ENCODE measurements at regions not wholly inside any gene's neighbourhood (a gene's known extent, or its start where the extent isn't known, plus 50 kb on each side); places are given as distances from the start of the nearest gene placed in this dataset.

GRCh38 chr1:195236991-195237889 is 1371.0 kb downstream of the KCNT2 start:
- no peaks in the 10 kb centered on the region for H3K27me3 ChIP-seq (ENCODE audit: control insufficient read depth, insufficient read depth, low read length)
- H3K4me1 ChIP-seq (ENCODE audit: control insufficient read depth, insufficient read depth, low read length): no peaks in the 10 kb centered on the region
- no peaks in the 10 kb centered on the region for H3K36me3 ChIP-seq (ENCODE audit: control insufficient read depth, insufficient read depth, low read length)
- H3K4me3 ChIP-seq (ENCODE audit: low read length): no peak overlapping the region
- no peak overlapping the region for H3K27ac ChIP-seq (ENCODE audit: low read depth, low read length)
- no peak overlapping the region for H3K9ac ChIP-seq (ENCODE audit: low read length)

GRCh38 chr1:195218428-195219212 is 1389.6 kb downstream of the KCNT2 start:
- no peak overlapping the region for H3K27ac ChIP-seq (ENCODE audit: low read depth, low read length)
- H3K4me1 ChIP-seq (ENCODE audit: control insufficient read depth, insufficient read depth, low read length): no peaks in the 10 kb centered on the region
- no peak overlapping the region for H3K4me3 ChIP-seq (ENCODE audit: low read length)
- H3K9ac ChIP-seq (ENCODE audit: low read length): no peak overlapping the region
- H3K36me3 ChIP-seq (ENCODE audit: control insufficient read depth, insufficient read depth, low read length): no peaks in the 10 kb centered on the region
- no peaks in the 10 kb centered on the region for H3K27me3 ChIP-seq (ENCODE audit: control insufficient read depth, insufficient read depth, low read length)

GRCh38 chr1:195202241-195202640 is 1406.0 kb downstream of the KCNT2 start:
- no peak overlapping the region for H3K4me3 ChIP-seq (ENCODE audit: low read length)
- no peaks in the 10 kb centered on the region for H3K4me1 ChIP-seq (ENCODE audit: control insufficient read depth, insufficient read depth, low read length)
- no peaks in the 10 kb centered on the region for H3K27me3 ChIP-seq (ENCODE audit: control insufficient read depth, insufficient read depth, low read length)
- no peaks in the 10 kb centered on the region for H3K36me3 ChIP-seq (ENCODE audit: control insufficient read depth, insufficient read depth, low read length)
- no peak overlapping the region for H3K9ac ChIP-seq (ENCODE audit: low read length)
- no peak overlapping the region for H3K27ac ChIP-seq (ENCODE audit: low read depth, low read length)

GRCh38 chr1:195200772-195201171 is 1407.5 kb downstream of the KCNT2 start:
- no peak overlapping the region for H3K27ac ChIP-seq (ENCODE audit: low read depth, low read length)
- no peaks in the 10 kb centered on the region for H3K27me3 ChIP-seq (ENCODE audit: control insufficient read depth, insufficient read depth, low read length)
- no peak overlapping the region for H3K9ac ChIP-seq (ENCODE audit: low read length)
- no peak overlapping the region for H3K4me3 ChIP-seq (ENCODE audit: low read length)
- no peaks in the 10 kb centered on the region for H3K4me1 ChIP-seq (ENCODE audit: control insufficient read depth, insufficient read depth, low read length)
- H3K36me3 ChIP-seq (ENCODE audit: control insufficient read depth, insufficient read depth, low read length): no peaks in the 10 kb centered on the region

- H3K36me3 ChIP-seq (ENCODE audit: control insufficient read depth, insufficient read depth, low read length): no peaks in the 10 kb centered on the region
- H3K4me1 ChIP-seq (ENCODE audit: control insufficient read depth, insufficient read depth, low read length): no peaks in the 10 kb centered on the region
- no peaks in the 10 kb centered on the region for H3K27me3 ChIP-seq (ENCODE audit: control insufficient read depth, insufficient read depth, low read length)
- H3K4me3 ChIP-seq (ENCODE audit: low read length): no peak overlapping the region
- no peak overlapping the region for H3K9ac ChIP-seq (ENCODE audit: low read length)
- H3K27ac ChIP-seq (ENCODE audit: low read depth, low read length): no peak overlapping the region
Measured at GRCh38 chr1:195197116-195197515, 1411.1 kb downstream of the KCNT2 start.

- Histone ChIP-seq H3K36me3 (ENCODE audit: control insufficient read depth, insufficient read depth, low read length) (no peaks in the 10 kb centered on the region), H3K4me1 (ENCODE audit: control insufficient read depth, insufficient read depth, low read length) (no peaks in the 10 kb centered on the region), H3K4me3 (ENCODE audit: low read length) (no peak overlapping the region), H3K27ac (ENCODE audit: low read depth, low read length) (no peak overlapping the region), H3K27me3 (ENCODE audit: control insufficient read depth, insufficient read depth, low read length) (no peaks in the 10 kb centered on the region), H3K9ac (ENCODE audit: low read length) (no peak overlapping the region)
Measured at GRCh38 chr1:195195423-195196057, 1412.7 kb downstream of the KCNT2 start.

GRCh38 chr1:195193134-195193533 is 1415.1 kb downstream of the KCNT2 start:
- no peak overlapping the region for H3K9ac ChIP-seq (ENCODE audit: low read length)
- no peaks in the 10 kb centered on the region for H3K36me3 ChIP-seq (ENCODE audit: control insufficient read depth, insufficient read depth, low read length)
- no peaks in the 10 kb centered on the region for H3K4me1 ChIP-seq (ENCODE audit: control insufficient read depth, insufficient read depth, low read length)
- H3K4me3 ChIP-seq (ENCODE audit: low read length): no peak overlapping the region
- H3K27me3 ChIP-seq (ENCODE audit: control insufficient read depth, insufficient read depth, low read length): no peaks in the 10 kb centered on the region
- no peak overlapping the region for H3K27ac ChIP-seq (ENCODE audit: low read depth, low read length)

GRCh38 chr1:195188821-195189220 is 1419.4 kb downstream of the KCNT2 start:
- H3K4me1 ChIP-seq (ENCODE audit: control insufficient read depth, insufficient read depth, low read length): no peaks in the 10 kb centered on the region
- H3K9ac ChIP-seq (ENCODE audit: low read length): no peak overlapping the region
- no peaks in the 10 kb centered on the region for H3K27me3 ChIP-seq (ENCODE audit: control insufficient read depth, insufficient read depth, low read length)
- no peaks in the 10 kb centered on the region for H3K36me3 ChIP-seq (ENCODE audit: control insufficient read depth, insufficient read depth, low read length)
- no peak overlapping the region for H3K4me3 ChIP-seq (ENCODE audit: low read length)
- no peak overlapping the region for H3K27ac ChIP-seq (ENCODE audit: low read depth, low read length)

- no peaks in the 10 kb centered on the region for H3K36me3 ChIP-seq (ENCODE audit: control insufficient read depth, insufficient read depth, low read length)
- H3K9ac ChIP-seq (ENCODE audit: low read length): no peak overlapping the region
- no peak overlapping the region for H3K27ac ChIP-seq (ENCODE audit: low read depth, low read length)
- H3K27me3 ChIP-seq (ENCODE audit: control insufficient read depth, insufficient read depth, low read length): no peaks in the 10 kb centered on the region
- H3K4me1 ChIP-seq (ENCODE audit: control insufficient read depth, insufficient read depth, low read length): no peaks in the 10 kb centered on the region
- no peak overlapping the region for H3K4me3 ChIP-seq (ENCODE audit: low read length)
Measured at GRCh38 chr1:195186544-195186943, 1421.7 kb downstream of the KCNT2 start.

GRCh38 chr1:195185736-195186135 is 1422.5 kb downstream of the KCNT2 start:
- Histone ChIP-seq H3K36me3 (ENCODE audit: control insufficient read depth, insufficient read depth, low read length) (no peaks in the 10 kb centered on the region), H3K4me3 (ENCODE audit: low read length) (no peak overlapping the region), H3K27me3 (ENCODE audit: control insufficient read depth, insufficient read depth, low read length) (no peaks in the 10 kb centered on the region), H3K9ac (ENCODE audit: low read length) (no peak overlapping the region), H3K4me1 (ENCODE audit: control insufficient read depth, insufficient read depth, low read length) (no peaks in the 10 kb centered on the region), H3K27ac (ENCODE audit: low read depth, low read length) (no peak overlapping the region)

- Histone ChIP-seq H3K9ac (ENCODE audit: low read length) (no peak overlapping the region), H3K4me3 (ENCODE audit: low read length) (no peak overlapping the region), H3K4me1 (ENCODE audit: control insufficient read depth, insufficient read depth, low read length) (no peaks in the 10 kb centered on the region), H3K27me3 (ENCODE audit: control insufficient read depth, insufficient read depth, low read length) (no peaks in the 10 kb centered on the region), H3K27ac (ENCODE audit: low read depth, low read length) (no peak overlapping the region), H3K36me3 (ENCODE audit: control insufficient read depth, insufficient read depth, low read length) (no peaks in the 10 kb centered on the region)
Measured at GRCh38 chr1:195185321-195185720, 1422.9 kb downstream of the KCNT2 start.

GRCh38 chr1:195173753-195174152 is 1434.5 kb downstream of the KCNT2 start:
- H3K27me3 ChIP-seq (ENCODE audit: control insufficient read depth, insufficient read depth, low read length): no peaks in the 10 kb centered on the region
- H3K4me3 ChIP-seq (ENCODE audit: low read length): no peak overlapping the region
- no peak overlapping the region for H3K27ac ChIP-seq (ENCODE audit: low read depth, low read length)
- H3K9ac ChIP-seq (ENCODE audit: low read length): no peak overlapping the region
- H3K36me3 ChIP-seq (ENCODE audit: control insufficient read depth, insufficient read depth, low read length): no peaks in the 10 kb centered on the region
- H3K4me1 ChIP-seq (ENCODE audit: control insufficient read depth, insufficient read depth, low read length): no peaks in the 10 kb centered on the region
